Aorta (tissue), 5 donors: ENCODE measurements at regions not wholly inside any gene's neighbourhood (a gene's known extent, or its start where the extent isn't known, plus 50 kb on each side); places are given as distances from the start of the nearest gene placed in this dataset.

Source experiments
- ATAC-seq: fragments of 200-7000 bp; cut with Tn5 transposase; one replicate; pipeline ENCODE4 v1.9.1; 2022; ENCODE audit warnings: moderate library complexity; ENCODE audit not compliant: low FRiP score
- DNase-seq, 2 donors: peaks; one replicate each; pipeline ENCODE4 v3.0.0-alpha.2; 2020
- H3K27ac ChIP-seq, 2 donors: one replicate each; pipeline ENCODE4 v1.5.1; 2013; ENCODE audit warnings: low read length in 2 of 2, mild to moderate bottlenecking in 2 of 2, moderate library complexity in 2 of 2, control low read depth in 1 of 2, inconsistent platforms in 1 of 2, low read depth in 1 of 2
- H3K27me3 ChIP-seq, 2 donors: one replicate each; pipeline ENCODE4 v1.6.1; 2013; ENCODE audit warnings: control low read depth in 1 of 2, low read length in 1 of 2, mild to moderate bottlenecking in 1 of 2, moderate library complexity in 1 of 2; ENCODE audit not compliant: insufficient read depth in 2 of 2, control insufficient read depth in 1 of 2
- H3K36me3 ChIP-seq, 2 donors: one replicate each; pipeline ENCODE4 v1.6.1; 2013; ENCODE audit warnings: control low read depth in 1 of 2, low read length in 1 of 2, mild to moderate bottlenecking in 1 of 2; ENCODE audit not compliant: insufficient read depth in 2 of 2, control insufficient read depth in 1 of 2
- H3K4me1 ChIP-seq, 2 donors: one replicate each; pipeline ENCODE4 v1.6.1; 2013; ENCODE audit warnings: low read length in 2 of 2, control low read depth in 1 of 2, mild to moderate bottlenecking in 1 of 2, moderate library complexity in 1 of 2; ENCODE audit not compliant: insufficient read depth in 2 of 2, control insufficient read depth in 1 of 2
- H3K4me3 ChIP-seq, 2 donors: one replicate each; pipeline ENCODE4 v1.5.1; 2013; ENCODE audit warnings: low read length in 2 of 2, control low read depth in 1 of 2, mild to moderate bottlenecking in 1 of 2
- H3K9me3 ChIP-seq: one replicate; pipeline ENCODE4 v1.6.1; 2013; ENCODE audit warnings: mild to moderate bottlenecking, low read length; ENCODE audit not compliant: control insufficient read depth
- WGBS, 2 donors: extraction: QIAGEN DNeasy Blood & Tissue Kit; methylation state at CpG; one replicate each; pipeline ENCODE4 v1.1.7; 2013; 5-methylcytosine and 5-hydroxymethylcytosine counted together
- intact Hi-C, 2 donors: fragments of 100-400 bp; cut with DNase I; formaldehyde crosslinking; loops; one replicate each; pipeline versions ENCODE4 v1.14.2 to v1.15.0; 2022
- donor health status: healthy with polysubstance abuse.
- donor health status: Bipolar disorder and iron deficiency.
- donor health status: DM: no; HTN: no; CAD: no.
- donor health status: DM: no; HTN: no; CAD: no.
- donor health status: DM: yes; HTN: yes; CAD: no.

GRCh38 chrX:117538178-117539089 lies 578.2 kb downstream of the KLHL13 start:
- no peaks in the 10 kb centered on the region for H3K4me1 ChIP-seq
- DNase-seq (no peak), ATAC-seq (no peak)
- no peak overlapping the region for H3K4me3 ChIP-seq
- 48 to 71% methylated on average over 3 of the region's 3 CpGs for WGBS, 2 donors
- intact Hi-C loops: no loop called here
- no peaks in the 10 kb centered on the region for H3K36me3 ChIP-seq
- no peaks in the 10 kb centered on the region for H3K27me3 ChIP-seq
- no peak overlapping the region for H3K27ac ChIP-seq
- no peaks in the 10 kb centered on the region for H3K9me3 ChIP-seq

GRCh38 chrX:117532339-117532738 lies 584.3 kb downstream of the KLHL13 start:
- intact Hi-C loops: no loop called here

GRCh38 chrX:117522725-117523700 lies 593.6 kb downstream of the KLHL13 start:
- no peaks in the 10 kb centered on the region for H3K9me3 ChIP-seq
- intact Hi-C loops: no loop called here
- H3K27me3 ChIP-seq: no peaks in the 10 kb centered on the region
- DNase-seq: no peak
- ATAC-seq: no peak
- no peak overlapping the region for H3K4me3 ChIP-seq
- no peaks in the 10 kb centered on the region for H3K4me1 ChIP-seq
- H3K27ac ChIP-seq: no peak overlapping the region
- WGBS, 2 donors: 55 to 63% methylated on average over 4 of the region's 4 CpGs
- H3K36me3 ChIP-seq: no peaks in the 10 kb centered on the region

More at GRCh38 chrX:117532339-117532738, 584.3 kb downstream of the KLHL13 start:
- Histone ChIP-seq H3K4me3 (no peak overlapping the region), H3K27me3 (no peaks in the 10 kb centered on the region), H3K27ac (no peak overlapping the region), H3K4me1 (no peaks in the 10 kb centered on the region), H3K9me3 (no peaks in the 10 kb centered on the region), H3K36me3 (no peaks in the 10 kb centered on the region)
- ATAC-seq (no peak), DNase-seq (no peak)

- 34 to 49% methylated on average over 1 of the region's 1 CpG for WGBS, 2 donors
- Histone ChIP-seq H3K9me3 (no peaks in the 10 kb centered on the region), H3K27me3 (no peaks in the 10 kb centered on the region), H3K4me3 (no peak overlapping the region), H3K27ac (no peak overlapping the region), H3K4me1 (no peaks in the 10 kb centered on the region), H3K36me3 (no peaks in the 10 kb centered on the region)
- intact Hi-C loops: no loop called here
- no peak for ATAC-seq
- DNase-seq: no peak
Observed at GRCh38 chrX:117517994-117518393, 598.6 kb downstream of the KLHL13 start.

- H3K4me3 ChIP-seq: no peak overlapping the region
- DNase-seq: no peak
- ATAC-seq: no peak
- no peaks in the 10 kb centered on the region for H3K27me3 ChIP-seq
- H3K36me3 ChIP-seq: no peaks in the 10 kb centered on the region
- no peaks in the 10 kb centered on the region for H3K4me1 ChIP-seq
- intact Hi-C loops: no loop called here
- H3K27ac ChIP-seq: no peak overlapping the region
- no peaks in the 10 kb centered on the region for H3K9me3 ChIP-seq
Observed at GRCh38 chrX:117511379-117511778, 605.2 kb downstream of the KLHL13 start.

GRCh38 chrX:117510453-117510852 lies 606.2 kb downstream of the KLHL13 start:
- ATAC-seq (no peak), DNase-seq (no peak)
- WGBS, 2 donors: 19 to 24% methylated on average over 3 of the region's 3 CpGs
- Histone ChIP-seq H3K9me3 (no peaks in the 10 kb centered on the region), H3K27me3 (no peaks in the 10 kb centered on the region), H3K36me3 (no peaks in the 10 kb centered on the region), H3K4me3 (no peak overlapping the region), H3K4me1 (no peaks in the 10 kb centered on the region), H3K27ac (no peak overlapping the region)
- intact Hi-C loops: no loop called here

- 46 to 69% methylated on average over 2 of the region's 2 CpGs for WGBS, 2 donors
- Histone ChIP-seq H3K27ac (no peak overlapping the region), H3K36me3 (no peaks in the 10 kb centered on the region), H3K4me1 (no peaks in the 10 kb centered on the region), H3K27me3 (no peaks in the 10 kb centered on the region), H3K4me3 (no peak overlapping the region), H3K9me3 (no peaks in the 10 kb centered on the region)
- ATAC-seq (no peak), DNase-seq (no peak)
- intact Hi-C loops: no loop called here
Observed at GRCh38 chrX:117508021-117508420, 608.6 kb downstream of the KLHL13 start.

GRCh38 chrX:117487421-117487820 lies 629.2 kb downstream of the KLHL13 start:
- Histone ChIP-seq H3K27me3 (no peaks in the 10 kb centered on the region), H3K4me1 (no peaks in the 10 kb centered on the region), H3K4me3 (no peak overlapping the region), H3K27ac (no peak overlapping the region), H3K36me3 (no peaks in the 10 kb centered on the region), H3K9me3 (no peaks in the 10 kb centered on the region)
- WGBS, 2 donors: 2 to 9% methylated on average over 1 of the region's 1 CpG
- DNase-seq (no peak), ATAC-seq (no peak)
- intact Hi-C loops: no loop called here
